Osteoblast (primary cell): ENCODE measurements at regions not wholly inside any gene's neighbourhood (a gene's known extent, or its start where the extent isn't known, plus 50 kb on each side); places are given as distances from the start of the nearest gene placed in this dataset.

ENCODE experiments used
- DNase-seq: peaks from one replicate; pipeline ENCODE4 v3.0.0; 2011; ENCODE audit warnings: low spot score, mixed read lengths; ENCODE audit not compliant: insufficient read length; ENCODE audit errors: missing footprints
- H2AFZ ChIP-seq: 2 replicates; pipeline ENCODE4 v1.6.0; 2011; ENCODE audit warnings: mild to moderate bottlenecking, low read length
- H3K27ac ChIP-seq: 2 replicates; pipeline ENCODE4 v1.5.1; 2011; ENCODE audit warnings: mild to moderate bottlenecking, low read depth, low read length, moderate library complexity
- H3K27me3 ChIP-seq: 2 replicates; pipeline ENCODE4 v1.6.0; 2012; ENCODE audit warnings: mild to moderate bottlenecking, control low read depth, inconsistent platforms, low read length, moderate library complexity; ENCODE audit not compliant: insufficient read depth
- H3K36me3 ChIP-seq: 2 replicates; pipeline ENCODE4 v1.5.1; 2011; ENCODE audit warnings: mild to moderate bottlenecking, low read length, control low read depth, moderate library complexity; ENCODE audit not compliant: insufficient read depth
- H3K4me1 ChIP-seq: 2 replicates; pipeline ENCODE4 v1.5.1; 2011; ENCODE audit warnings: mild to moderate bottlenecking, low read length, control low read depth, moderate library complexity; ENCODE audit not compliant: insufficient read depth
- H3K4me2 ChIP-seq: 2 replicates; pipeline ENCODE4 v1.6.0; 2011; ENCODE audit warnings: mild to moderate bottlenecking, low read length; ENCODE audit not compliant: insufficient read depth
- H3K4me3 ChIP-seq: fragments of 200-600 bp; sonication (generic); 3 replicates; pipeline ENCODE4 v1.5.1; 2012; ENCODE audit warnings: mild to moderate bottlenecking, low read length, inconsistent platforms; ENCODE audit not compliant: insufficient read depth
- H3K79me2 ChIP-seq: 2 replicates; pipeline ENCODE4 v1.6.0; 2012; ENCODE audit warnings: mild to moderate bottlenecking, low read length, control low read depth, inconsistent platforms; ENCODE audit not compliant: insufficient read depth
- H3K9me3 ChIP-seq: 2 replicates; pipeline ENCODE4 v1.5.1; 2011; ENCODE audit warnings: low read depth, low read length, control low read depth
- H4K20me1 ChIP-seq: 2 replicates; pipeline ENCODE4 v1.6.0; 2012; ENCODE audit warnings: mild to moderate bottlenecking, low read length, control low read depth; ENCODE audit not compliant: insufficient read depth
- TF ChIP-seq, protein P1 (sequence below): IDR thresholded peaks from 2 replicates; pipeline ENCODE4 v1.5.1; 2011; ENCODE audit warnings: mild to moderate bottlenecking, low read depth, low read length, moderate library complexity; ENCODE audit errors: extremely low read depth

GRCh38 chr13:44749906-44750305, 173.8 kb upstream of the TSC22D1 start:
- TF ChIP-seq, protein P1, sequence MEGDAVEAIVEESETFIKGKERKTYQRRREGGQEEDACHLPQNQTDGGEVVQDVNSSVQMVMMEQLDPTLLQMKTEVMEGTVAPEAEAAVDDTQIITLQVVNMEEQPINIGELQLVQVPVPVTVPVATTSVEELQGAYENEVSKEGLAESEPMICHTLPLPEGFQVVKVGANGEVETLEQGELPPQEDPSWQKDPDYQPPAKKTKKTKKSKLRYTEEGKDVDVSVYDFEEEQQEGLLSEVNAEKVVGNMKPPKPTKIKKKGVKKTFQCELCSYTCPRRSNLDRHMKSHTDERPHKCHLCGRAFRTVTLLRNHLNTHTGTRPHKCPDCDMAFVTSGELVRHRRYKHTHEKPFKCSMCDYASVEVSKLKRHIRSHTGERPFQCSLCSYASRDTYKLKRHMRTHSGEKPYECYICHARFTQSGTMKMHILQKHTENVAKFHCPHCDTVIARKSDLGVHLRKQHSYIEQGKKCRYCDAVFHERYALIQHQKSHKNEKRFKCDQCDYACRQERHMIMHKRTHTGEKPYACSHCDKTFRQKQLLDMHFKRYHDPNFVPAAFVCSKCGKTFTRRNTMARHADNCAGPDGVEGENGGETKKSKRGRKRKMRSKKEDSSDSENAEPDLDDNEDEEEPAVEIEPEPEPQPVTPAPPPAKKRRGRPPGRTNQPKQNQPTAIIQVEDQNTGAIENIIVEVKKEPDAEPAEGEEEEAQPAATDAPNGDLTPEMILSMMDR, result no peak

DNA sequence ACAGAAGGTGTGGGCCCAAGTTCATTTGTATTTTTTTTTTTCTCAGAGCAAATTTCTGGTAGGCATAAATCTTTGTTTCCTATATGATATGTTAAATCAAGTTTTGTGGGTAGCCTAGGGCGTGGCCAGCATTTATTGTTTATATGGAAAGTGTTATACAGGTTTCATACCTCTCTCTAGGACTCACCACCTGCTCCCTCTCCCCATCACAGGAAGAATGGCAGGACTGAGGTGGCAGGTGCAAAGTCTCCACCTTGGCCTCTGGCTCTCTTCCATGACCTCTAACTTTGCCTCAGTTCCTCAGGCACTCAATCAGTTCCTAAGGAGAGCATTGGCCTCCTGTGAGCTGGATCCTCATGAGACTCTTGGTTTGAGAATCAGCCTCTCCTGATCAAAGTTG, 172.3 kb upstream of the TSC22D1 start:
- H4K20me1 ChIP-seq, result no peaks in the 10 kb centered on the region
- no peaks in the 10 kb centered on the region for H3K36me3 ChIP-seq
- no peak for DNase-seq
- H3K9me3 ChIP-seq, result peaks cover 5% of the 10 kb centered on the region
- no peak overlapping the region for H3K27ac ChIP-seq
- no peak overlapping the region for H2AFZ ChIP-seq
- H3K27me3 ChIP-seq, result no peaks in the 10 kb centered on the region
- no peak overlapping the region for H3K4me3 ChIP-seq
- H3K4me1 ChIP-seq, result no peaks in the 10 kb centered on the region
- TF ChIP-seq, protein P1, result no peak
- H3K79me2 ChIP-seq, result no peaks in the 10 kb centered on the region
- no peak overlapping the region for H3K4me2 ChIP-seq

More at GRCh38 chr13:44749906-44750305, 173.8 kb upstream of the TSC22D1 start:
- H4K20me1 ChIP-seq, result no peaks in the 10 kb centered on the region
- no peaks in the 10 kb centered on the region for H3K9me3 ChIP-seq
- no peak overlapping the region for H3K4me3 ChIP-seq
- H3K4me1 ChIP-seq, result no peaks in the 10 kb centered on the region
- H3K27ac ChIP-seq, result no peak overlapping the region
- no peaks in the 10 kb centered on the region for H3K79me2 ChIP-seq
- H3K27me3 ChIP-seq, result no peaks in the 10 kb centered on the region
- H3K36me3 ChIP-seq, result no peaks in the 10 kb centered on the region
- no peak overlapping the region for H3K4me2 ChIP-seq
- H2AFZ ChIP-seq, result no peak overlapping the region
- no peak for DNase-seq

GRCh38 chr13:44747179-44747578, 171.0 kb upstream of the TSC22D1 start:
- H2AFZ ChIP-seq, result peak overlapping the region; percentile 57

GRCh38 chr13:44746690-44747089, 170.6 kb upstream of the TSC22D1 start:
- Histone ChIP-seq H3K4me1 (no peaks in the 10 kb centered on the region), H4K20me1 (no peaks in the 10 kb centered on the region), H3K27ac (no peak overlapping the region), H3K9me3 (peaks cover 5% of the 10 kb centered on the region), H3K36me3 (no peaks in the 10 kb centered on the region), H3K27me3 (no peaks in the 10 kb centered on the region), H3K4me3 (no peak overlapping the region), H2AFZ (no peak overlapping the region), H3K79me2 (no peaks in the 10 kb centered on the region), H3K4me2 (no peak overlapping the region)
- TF ChIP-seq, protein P1, result no peak
- DNase-seq, result no peak

More at GRCh38 chr13:44747179-44747578, 171.0 kb upstream of the TSC22D1 start:
- TF ChIP-seq, protein P1, result no peak
- no peak overlapping the region for H3K4me2 ChIP-seq
- no peaks in the 10 kb centered on the region for H3K4me1 ChIP-seq
- H3K4me3 ChIP-seq, result no peak overlapping the region
- no peak overlapping the region for H3K27ac ChIP-seq
- H3K79me2 ChIP-seq, result no peaks in the 10 kb centered on the region
- H4K20me1 ChIP-seq, result no peaks in the 10 kb centered on the region
- DNase-seq, result no peak
- no peaks in the 10 kb centered on the region for H3K27me3 ChIP-seq
- peaks cover 5% of the 10 kb centered on the region for H3K9me3 ChIP-seq
- H3K36me3 ChIP-seq, result no peaks in the 10 kb centered on the region
